ENCODE measurements at regions not wholly inside any gene's neighbourhood (a gene's known extent, or its start where the extent isn't known, plus 50 kb on each side); places are given as distances from the start of the nearest gene placed in this dataset.
"Not testable (repeated sequence)": the region's sequence is repeated elsewhere in the genome, so short reads cannot be mapped to it uniquely, and the experiment has no call there.

- peak; percentile 89 for DNase-seq (ENCODE audit: low read depth)
These were observed 1215.5 kb downstream of the ROBO2 start for GRCh38 chr3:78255403-78255802.

GRCh38 chr3:78256123-78256522, 1216.2 kb downstream of the ROBO2 start:
- DNase-seq (ENCODE audit: low read depth): no peak

- DNase-seq (ENCODE audit: low read depth): no peak
These were observed 1218.1 kb downstream of the ROBO2 start for GRCh38 chr3:78257951-78258530.

GRCh38 chr3:78258798-78259197, 1218.9 kb downstream of the ROBO2 start:
- peak; percentile 97 for DNase-seq (ENCODE audit: low read depth)

GRCh38 chr3:78260388-78260787, 1220.5 kb downstream of the ROBO2 start:
- no peak for DNase-seq (ENCODE audit: low read depth)

GRCh38 chr3:78266550-78266949, 1226.7 kb downstream of the ROBO2 start:
- not testable (repeated sequence) for DNase-seq (ENCODE audit: low read depth)

- DNase-seq (ENCODE audit: low read depth): no peak
These were observed 1227.3 kb downstream of the ROBO2 start for GRCh38 chr3:78267235-78267634.

GRCh38 chr3:78268087-78268486, 1228.2 kb downstream of the ROBO2 start:
- DNase-seq (ENCODE audit: low read depth): no peak

- peak; percentile 16 for DNase-seq (ENCODE audit: low read depth)
These were observed 1229.1 kb downstream of the ROBO2 start for GRCh38 chr3:78268716-78269668.

- DNase-seq (ENCODE audit: low read depth): no peak
These were observed 1233.4 kb downstream of the ROBO2 start for GRCh38 chr3:78273326-78273725.

GRCh38 chr3:78274475-78275065, 1234.7 kb downstream of the ROBO2 start:
- no peak for DNase-seq (ENCODE audit: low read depth)

GRCh38 chr3:78275420-78275852, 1235.5 kb downstream of the ROBO2 start:
- no peak for DNase-seq (ENCODE audit: low read depth)

- DNase-seq (ENCODE audit: low read depth): no peak
These were observed 1237.3 kb downstream of the ROBO2 start for GRCh38 chr3:78277220-78277619.

GRCh38 chr3:78277801-78278200, 1237.9 kb downstream of the ROBO2 start:
- no peak for DNase-seq (ENCODE audit: low read depth)

- no peak for DNase-seq (ENCODE audit: low read depth)
These were observed 1239.2 kb downstream of the ROBO2 start for GRCh38 chr3:78279091-78279490.

- no peak for DNase-seq (ENCODE audit: low read depth)
These were observed 1241.5 kb downstream of the ROBO2 start for GRCh38 chr3:78281381-78281780.

GRCh38 chr3:78283994-78284393, 1244.1 kb downstream of the ROBO2 start:
- DNase-seq (ENCODE audit: low read depth): no peak

- no peak for DNase-seq (ENCODE audit: low read depth)
These were observed 1245.3 kb downstream of the ROBO2 start for GRCh38 chr3:78285032-78285728.

- peak; percentile 27 for DNase-seq (ENCODE audit: low read depth)
These were observed 1247.2 kb downstream of the ROBO2 start for GRCh38 chr3:78287085-78287484.

GRCh38 chr3:78293284-78293683, 1253.4 kb downstream of the ROBO2 start:
- DNase-seq (ENCODE audit: low read depth): no peak

- DNase-seq (ENCODE audit: low read depth): no peak
These were observed 1264.2 kb downstream of the ROBO2 start for GRCh38 chr3:78304115-78304514.

GRCh38 chr3:78312851-78313250, 1273.0 kb downstream of the ROBO2 start:
- DNase-seq (ENCODE audit: low read depth): no peak

Data from EH (cell line).